ENCODE measurements at regions not wholly inside any gene's neighbourhood (a gene's known extent, or its start where the extent isn't known, plus 50 kb on each side); places are given as distances from the start of the nearest gene placed in this dataset.

DNA sequence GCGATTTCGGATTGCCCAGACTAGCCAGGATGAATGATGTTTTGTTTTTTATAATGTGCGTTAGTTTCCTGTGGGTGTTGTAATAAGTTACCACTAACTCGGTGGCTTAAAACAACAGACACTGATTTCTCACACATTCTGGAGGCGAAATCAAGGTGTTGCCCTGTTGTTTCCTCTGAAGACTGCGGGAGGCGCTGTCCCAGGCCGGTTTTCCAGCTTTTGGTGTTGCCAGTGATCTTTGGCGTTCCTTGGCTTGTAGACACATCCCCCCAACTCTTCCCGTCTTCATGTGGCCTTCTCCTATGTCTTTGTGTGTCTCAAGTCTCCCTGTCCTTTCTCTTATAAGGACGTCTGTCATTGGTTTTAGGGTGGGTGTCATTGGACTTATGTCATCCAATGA is 267.7 kb downstream of the AACS start:
- Mint-ChIP-seq H3K27me3 (peaks cover 36% of the 10 kb centered on the region), H3K27ac (no peak overlapping the region), H3K4me1 (no peaks in the 10 kb centered on the region), H3K9me3 (ENCODE audit: insufficient read depth) (peaks cover 3% of the 10 kb centered on the region), H3K4me3 (no peak overlapping the region)
- WGBS (ENCODE audit: insufficient coverage): 62% methylated on average over 8 of the region's 11 CpGs
- H3K4me2 ChIP-seq (replicated peaks; ENCODE audit: low read depth, low read length, poor library complexity, severe bottlenecking): no peak overlapping the region
- no peak overlapping the region for H3K27ac ChIP-seq (ENCODE audit: low read length in 2 of 2)
- no peak for ATAC-seq (ENCODE audit: low read depth)
- peaks cover 4 to 6% of the 10 kb centered on the region in 2 donors for H3K4me1 ChIP-seq (ENCODE audit: control insufficient read depth in 2 of 2, insufficient read depth in 2 of 2, low read length in 2 of 2)
- CTCF ChIA-PET: interaction anchor here (2.1 kb wide), 1 partner anchor 72 kb away, joined by 5 read pairs; no protein-coding TSS in a partner anchor
- peaks cover 0 to 26% (median 4%) of the 10 kb centered on the region in 4 experiments for H3K27me3 ChIP-seq (replicated peaks in 1 of 4; ENCODE audit: control extremely low read depth in 1 of 4, control insufficient read depth in 3 of 4, insufficient read depth in 4 of 4, low read length in 3 of 4)
- peaks cover 0 to 9% (median 0%) of the 10 kb centered on the region in 3 donors for H3K9me3 ChIP-seq (ENCODE audit: control extremely low read depth in 1 of 3, control insufficient read depth in 2 of 3, insufficient read depth in 1 of 3, low read length in 2 of 3)
- no peaks in the 10 kb centered on the region for H4K20me1 ChIP-seq (ENCODE audit: control insufficient read depth, insufficient read depth, low read length, poor library complexity, severe bottlenecking)
- intact Hi-C loops (cut with micrococcal nuclease): no loop called here
- TF ChIP-seq, protein P1, sequence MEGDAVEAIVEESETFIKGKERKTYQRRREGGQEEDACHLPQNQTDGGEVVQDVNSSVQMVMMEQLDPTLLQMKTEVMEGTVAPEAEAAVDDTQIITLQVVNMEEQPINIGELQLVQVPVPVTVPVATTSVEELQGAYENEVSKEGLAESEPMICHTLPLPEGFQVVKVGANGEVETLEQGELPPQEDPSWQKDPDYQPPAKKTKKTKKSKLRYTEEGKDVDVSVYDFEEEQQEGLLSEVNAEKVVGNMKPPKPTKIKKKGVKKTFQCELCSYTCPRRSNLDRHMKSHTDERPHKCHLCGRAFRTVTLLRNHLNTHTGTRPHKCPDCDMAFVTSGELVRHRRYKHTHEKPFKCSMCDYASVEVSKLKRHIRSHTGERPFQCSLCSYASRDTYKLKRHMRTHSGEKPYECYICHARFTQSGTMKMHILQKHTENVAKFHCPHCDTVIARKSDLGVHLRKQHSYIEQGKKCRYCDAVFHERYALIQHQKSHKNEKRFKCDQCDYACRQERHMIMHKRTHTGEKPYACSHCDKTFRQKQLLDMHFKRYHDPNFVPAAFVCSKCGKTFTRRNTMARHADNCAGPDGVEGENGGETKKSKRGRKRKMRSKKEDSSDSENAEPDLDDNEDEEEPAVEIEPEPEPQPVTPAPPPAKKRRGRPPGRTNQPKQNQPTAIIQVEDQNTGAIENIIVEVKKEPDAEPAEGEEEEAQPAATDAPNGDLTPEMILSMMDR (IDR thresholded peaks at IDR 0.05): no peak
- no peak for TF ChIP-seq EZH2 (IDR thresholded peaks at IDR 0.05; ENCODE audit: borderline replicate concordance, insufficient read depth, low read depth, low read length, poor library complexity, severe bottlenecking)
- no peak for DNase-seq
- no peak overlapping the region for H3K9ac ChIP-seq (ENCODE audit: low read length)
- no peak overlapping the region for H3K4me3 ChIP-seq (ENCODE audit: control extremely low read depth in 1 of 5, extremely low read depth in 1 of 5, insufficient read depth in 1 of 5, low read depth in 2 of 5, low read length in 4 of 5)
- no peaks in the 10 kb centered on the region for H3K79me2 ChIP-seq (ENCODE audit: control insufficient read depth, insufficient read depth, low read length)
- POLR2A ChIA-PET: no interaction called here
- no peak overlapping the region for H2AFZ ChIP-seq (ENCODE audit: insufficient read depth, low read depth, low read length, poor library complexity, severe bottlenecking)
- H3K36me3 ChIP-seq (replicated peaks in 1 of 2; ENCODE audit: control extremely low read depth in 1 of 2, control insufficient read depth in 1 of 2, extremely low read depth in 1 of 2, insufficient read depth in 2 of 2, low read length in 1 of 2): no peaks in the 10 kb centered on the region

DNA sequence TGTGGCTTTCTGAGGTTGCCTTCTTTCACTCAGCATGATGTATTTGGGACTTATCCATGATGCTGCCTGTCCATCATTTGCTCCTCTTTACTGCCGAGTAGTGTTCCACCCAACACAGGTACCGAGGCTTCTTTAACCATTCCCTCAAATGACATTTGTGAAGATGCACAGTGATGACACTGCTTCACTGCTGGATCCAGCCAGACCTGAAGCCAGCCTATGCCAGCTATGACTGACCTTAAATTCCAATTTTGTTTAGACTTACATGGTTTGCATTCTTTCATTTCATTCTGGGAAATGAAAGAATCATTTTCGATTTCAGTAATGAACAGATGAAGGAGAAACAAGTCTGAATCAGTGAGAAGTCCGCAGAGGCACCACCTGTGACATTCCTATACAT is 271.0 kb downstream of the AACS start:
- H3K4me2 ChIP-seq (replicated peaks; ENCODE audit: low read depth, low read length, poor library complexity, severe bottlenecking): no peak overlapping the region
- CTCF ChIA-PET: no interaction called here
- Mint-ChIP-seq H3K4me3 (no peak overlapping the region), H3K27ac (no peak overlapping the region), H3K4me1 (no peaks in the 10 kb centered on the region), H3K9me3 (ENCODE audit: insufficient read depth) (no peaks in the 10 kb centered on the region), H3K27me3 (peaks cover 15% of the 10 kb centered on the region)
- H3K4me1 ChIP-seq (ENCODE audit: control insufficient read depth in 2 of 2, insufficient read depth in 2 of 2, low read length in 2 of 2): peaks cover 1 to 2% of the 10 kb centered on the region in 2 donors
- H3K9me3 ChIP-seq (ENCODE audit: control extremely low read depth in 1 of 3, control insufficient read depth in 2 of 3, insufficient read depth in 1 of 3, low read length in 2 of 3): no peaks in the 10 kb centered on the region
- H3K79me2 ChIP-seq (ENCODE audit: control insufficient read depth, insufficient read depth, low read length): no peaks in the 10 kb centered on the region
- no peak for DNase-seq
- H3K9ac ChIP-seq (ENCODE audit: low read length): no peak overlapping the region
- intact Hi-C loops (cut with micrococcal nuclease): no loop called here
- 79% methylated on average over 4 of the region's 4 CpGs for WGBS (ENCODE audit: insufficient coverage)
- no peak for ATAC-seq (ENCODE audit: low read depth)
- no peaks in the 10 kb centered on the region for H3K36me3 ChIP-seq (replicated peaks in 1 of 2; ENCODE audit: control extremely low read depth in 1 of 2, control insufficient read depth in 1 of 2, extremely low read depth in 1 of 2, insufficient read depth in 2 of 2, low read length in 1 of 2)
- H3K27me3 ChIP-seq (replicated peaks in 1 of 4; ENCODE audit: control extremely low read depth in 1 of 4, control insufficient read depth in 3 of 4, insufficient read depth in 4 of 4, low read length in 3 of 4): peaks cover 0 to 12% (median under 1%) of the 10 kb centered on the region in 4 experiments
- H2AFZ ChIP-seq (ENCODE audit: insufficient read depth, low read depth, low read length, poor library complexity, severe bottlenecking): no peak overlapping the region
- POLR2A ChIA-PET: no interaction called here
- no peak overlapping the region for H3K27ac ChIP-seq (ENCODE audit: low read length in 2 of 2)
- H3K4me3 ChIP-seq (ENCODE audit: control extremely low read depth in 1 of 5, extremely low read depth in 1 of 5, insufficient read depth in 1 of 5, low read depth in 2 of 5, low read length in 4 of 5): no peak overlapping the region
- no peaks in the 10 kb centered on the region for H4K20me1 ChIP-seq (ENCODE audit: control insufficient read depth, insufficient read depth, low read length, poor library complexity, severe bottlenecking)
- TF ChIP-seq EZH2 (IDR thresholded peaks at IDR 0.05; ENCODE audit: borderline replicate concordance, insufficient read depth, low read depth, low read length, poor library complexity, severe bottlenecking): no peak
- TF ChIP-seq, protein P1 (IDR thresholded peaks at IDR 0.05): no peak

Data from B cell (primary cell).